ENCODE measurements at regions not wholly inside any gene's neighbourhood (a gene's known extent, or its start where the extent isn't known, plus 50 kb on each side); places are given as distances from the start of the nearest gene placed in this dataset.

GRCh38 chr17:54257440-54257839, 434.7 kb downstream of the KIF2B start:
- no peak for ATAC-seq

GRCh38 chr17:54259476-54259875, 436.7 kb downstream of the KIF2B start:
- H3K36me3 ChIP-seq (replicated peaks in 1 of 2; ENCODE audit: control insufficient read depth in 1 of 2, insufficient read depth in 2 of 2, low read length in 2 of 2) = no peaks in the 10 kb centered on the region
- 9% methylated on average over 4 of the region's 4 CpGs for WGBS (ENCODE audit: low lambda C conversion rate)
- H3K4me3 ChIP-seq (replicated peaks in 1 of 3; ENCODE audit: insufficient read depth in 1 of 3, low read depth in 2 of 3, low read length in 3 of 3) = no peak overlapping the region
- POLR2A ChIA-PET = no interaction called here
- peaks cover 71% of the 10 kb centered on the region for H3K9me3 ChIP-seq (ENCODE audit: low read length)
- in situ Hi-C loops (cut with HindIII; ENCODE audit: extremely low pct_ligation_motif_present, low pct_unique_long_range_greater_than_20kb) = no loop called here
- DNase-seq (ENCODE audit: low spot score) = no peak
- H4K20me1 ChIP-seq (ENCODE audit: insufficient read depth, low read length) = no peaks in the 10 kb centered on the region
- H3K79me2 ChIP-seq (ENCODE audit: insufficient read depth, low read length) = no peaks in the 10 kb centered on the region
- no peak overlapping the region for H3K27ac ChIP-seq (ENCODE audit: extremely low read length, insufficient read depth, low read length)
- no TSS peak for BruUV-seq (replicated peaks)
- H3K4me1 ChIP-seq (ENCODE audit: insufficient read depth, low read length) = no peaks in the 10 kb centered on the region
- intact Hi-C loops (cut with micrococcal nuclease; ENCODE audit: unreplicated experiment) = no loop called here
- CTCF ChIA-PET (ENCODE audit: low intra/inter-chr PET ratio, low total read pairs) = no interaction called here
- no peak overlapping the region for H3K9ac ChIP-seq (ENCODE audit: insufficient read depth, low read depth, low read length)
- no peak for ATAC-seq
- no peaks in the 10 kb centered on the region for H3K27me3 ChIP-seq (ENCODE audit: control insufficient read depth in 1 of 2, insufficient read depth in 2 of 2, low read length in 2 of 2)
- no peak overlapping the region for H2AFZ ChIP-seq (ENCODE audit: low read length)
- H3K4me2 ChIP-seq (ENCODE audit: low read depth, low read length) = no peak overlapping the region
- no peak for FAIRE-seq
- TF ChIP-seq ZNF543 (CRISPR knock-in tag; IDR thresholded peaks at IDR 0.05) = no peak
- TF ChIP-seq ZNF331 (CRISPR knock-in tag; IDR thresholded peaks at IDR 0.05) = no peak
- TF ChIP-seq SRY (CRISPR knock-in tag; IDR thresholded peaks at IDR 0.05) = no peak
- no peak for TF ChIP-seq LCORL (IDR thresholded peaks at IDR 0.05)
- no peak for TF ChIP-seq LCORL (CRISPR knock-in tag; IDR thresholded peaks at IDR 0.05)
- TF ChIP-seq ZNF790 (CRISPR knock-in tag; IDR thresholded peaks at IDR 0.05; ENCODE audit: borderline replicate concordance) = no peak
- TF ChIP-seq CHCHD3 (CRISPR knock-in tag; IDR thresholded peaks at IDR 0.05) = no peak
- TF ChIP-seq SKI (IDR thresholded peaks at IDR 0.05; ENCODE audit: partially characterized antibody) = no peak
- TF ChIP-seq ATF4 (CRISPR knock-in tag; IDR thresholded peaks at IDR 0.05) = no peak
- TF ChIP-seq ZMAT3 (CRISPR knock-in tag; conservative IDR thresholded peaks at IDR 0.05) = no peak
- TF ChIP-seq, protein P1, sequence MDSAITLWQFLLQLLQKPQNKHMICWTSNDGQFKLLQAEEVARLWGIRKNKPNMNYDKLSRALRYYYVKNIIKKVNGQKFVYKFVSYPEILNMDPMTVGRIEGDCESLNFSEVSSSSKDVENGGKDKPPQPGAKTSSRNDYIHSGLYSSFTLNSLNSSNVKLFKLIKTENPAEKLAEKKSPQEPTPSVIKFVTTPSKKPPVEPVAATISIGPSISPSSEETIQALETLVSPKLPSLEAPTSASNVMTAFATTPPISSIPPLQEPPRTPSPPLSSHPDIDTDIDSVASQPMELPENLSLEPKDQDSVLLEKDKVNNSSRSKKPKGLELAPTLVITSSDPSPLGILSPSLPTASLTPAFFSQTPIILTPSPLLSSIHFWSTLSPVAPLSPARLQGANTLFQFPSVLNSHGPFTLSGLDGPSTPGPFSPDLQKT (CRISPR knock-in tag; IDR thresholded peaks at IDR 0.05; ENCODE audit: borderline replicate concordance) = no peak
- TF ChIP-seq ZNF430 (CRISPR knock-in tag; IDR thresholded peaks at IDR 0.05) = no peak
- TF ChIP-seq, protein P2, sequence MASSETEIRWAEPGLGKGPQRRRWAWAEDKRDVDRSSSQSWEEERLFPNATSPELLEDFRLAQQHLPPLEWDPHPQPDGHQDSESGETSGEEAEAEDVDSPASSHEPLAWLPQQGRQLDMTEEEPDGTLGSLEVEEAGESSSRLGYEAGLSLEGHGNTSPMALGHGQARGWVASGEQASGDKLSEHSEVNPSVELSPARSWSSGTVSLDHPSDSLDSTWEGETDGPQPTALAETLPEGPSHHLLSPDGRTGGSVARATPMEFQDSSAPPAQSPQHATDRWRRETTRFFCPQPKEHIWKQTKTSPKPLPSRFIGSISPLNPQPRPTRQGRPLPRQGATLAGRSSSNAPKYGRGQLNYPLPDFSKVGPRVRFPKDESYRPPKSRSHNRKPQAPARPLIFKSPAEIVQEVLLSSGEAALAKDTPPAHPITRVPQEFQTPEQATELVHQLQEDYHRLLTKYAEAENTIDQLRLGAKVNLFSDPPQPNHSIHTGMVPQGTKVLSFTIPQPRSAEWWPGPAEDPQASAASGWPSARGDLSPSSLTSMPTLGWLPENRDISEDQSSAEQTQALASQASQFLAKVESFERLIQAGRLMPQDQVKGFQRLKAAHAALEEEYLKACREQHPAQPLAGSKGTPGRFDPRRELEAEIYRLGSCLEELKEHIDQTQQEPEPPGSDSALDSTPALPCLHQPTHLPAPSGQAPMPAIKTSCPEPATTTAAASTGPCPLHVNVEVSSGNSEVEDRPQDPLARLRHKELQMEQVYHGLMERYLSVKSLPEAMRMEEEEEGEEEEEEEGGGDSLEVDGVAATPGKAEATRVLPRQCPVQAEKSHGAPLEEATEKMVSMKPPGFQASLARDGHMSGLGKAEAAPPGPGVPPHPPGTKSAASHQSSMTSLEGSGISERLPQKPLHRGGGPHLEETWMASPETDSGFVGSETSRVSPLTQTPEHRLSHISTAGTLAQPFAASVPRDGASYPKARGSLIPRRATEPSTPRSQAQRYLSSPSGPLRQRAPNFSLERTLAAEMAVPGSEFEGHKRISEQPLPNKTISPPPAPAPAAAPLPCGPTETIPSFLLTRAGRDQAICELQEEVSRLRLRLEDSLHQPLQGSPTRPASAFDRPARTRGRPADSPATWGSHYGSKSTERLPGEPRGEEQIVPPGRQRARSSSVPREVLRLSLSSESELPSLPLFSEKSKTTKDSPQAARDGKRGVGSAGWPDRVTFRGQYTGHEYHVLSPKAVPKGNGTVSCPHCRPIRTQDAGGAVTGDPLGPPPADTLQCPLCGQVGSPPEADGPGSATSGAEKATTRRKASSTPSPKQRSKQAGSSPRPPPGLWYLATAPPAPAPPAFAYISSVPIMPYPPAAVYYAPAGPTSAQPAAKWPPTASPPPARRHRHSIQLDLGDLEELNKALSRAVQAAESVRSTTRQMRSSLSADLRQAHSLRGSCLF (CRISPR knock-in tag; IDR thresholded peaks at IDR 0.05; ENCODE audit: borderline replicate concordance) = no peak

More at GRCh38 chr17:54257440-54257839, 434.7 kb downstream of the KIF2B start:
- POLR2A ChIA-PET = no interaction called here
- CTCF ChIA-PET (ENCODE audit: low intra/inter-chr PET ratio, low total read pairs) = no interaction called here
- BruUV-seq (replicated peaks) = no TSS peak
- no peak overlapping the region for H2AFZ ChIP-seq (ENCODE audit: low read length)
- WGBS (ENCODE audit: low lambda C conversion rate) = 2% methylated on average over 2 of the region's 2 CpGs
- H3K27me3 ChIP-seq (ENCODE audit: control insufficient read depth in 1 of 2, insufficient read depth in 2 of 2, low read length in 2 of 2) = no peaks in the 10 kb centered on the region
- H3K36me3 ChIP-seq (replicated peaks in 1 of 2; ENCODE audit: control insufficient read depth in 1 of 2, insufficient read depth in 2 of 2, low read length in 2 of 2) = no peaks in the 10 kb centered on the region
- no peak overlapping the region for H3K4me2 ChIP-seq (ENCODE audit: low read depth, low read length)
- FAIRE-seq (no peak), DNase-seq (ENCODE audit: low spot score) (no peak)
- peaks cover 77% of the 10 kb centered on the region for H3K9me3 ChIP-seq (ENCODE audit: low read length)
- no peak overlapping the region for H3K4me3 ChIP-seq (replicated peaks in 1 of 3; ENCODE audit: insufficient read depth in 1 of 3, low read depth in 2 of 3, low read length in 3 of 3)
- H3K9ac ChIP-seq (ENCODE audit: insufficient read depth, low read depth, low read length) = no peak overlapping the region
- no peaks in the 10 kb centered on the region for H3K4me1 ChIP-seq (ENCODE audit: insufficient read depth, low read length)
- no peak for TF ChIP-seq NFRKB (IDR thresholded peaks at IDR 0.05)
- TF ChIP-seq ZNF616 (CRISPR knock-in tag; IDR thresholded peaks at IDR 0.05; ENCODE audit: low read depth) = no peak
- TF ChIP-seq ZBTB8A (CRISPR knock-in tag; IDR thresholded peaks at IDR 0.05; ENCODE audit: borderline replicate concordance, low read depth) = no peak
- no peak overlapping the region for H3K27ac ChIP-seq (ENCODE audit: extremely low read length, insufficient read depth, low read length)
- no peaks in the 10 kb centered on the region for H3K79me2 ChIP-seq (ENCODE audit: insufficient read depth, low read length)
- no peaks in the 10 kb centered on the region for H4K20me1 ChIP-seq (ENCODE audit: insufficient read depth, low read length)
- intact Hi-C loops (cut with micrococcal nuclease; ENCODE audit: unreplicated experiment) = no loop called here
- in situ Hi-C loops (cut with HindIII; ENCODE audit: extremely low pct_ligation_motif_present, low pct_unique_long_range_greater_than_20kb) = no loop called here
